GM23338 (cell line): ENCODE measurements at regions not wholly inside any gene's neighbourhood (a gene's known extent, or its start where the extent isn't known, plus 50 kb on each side); places are given as distances from the start of the nearest gene placed in this dataset.

Experiments used
- ATAC-seq: fragments of 200-7000 bp; cut with Tn5 transposase; 3 replicates; pipeline ENCODE4 v1.9.1; 2020
- DNase-seq: peaks from one replicate; pipeline ENCODE4 v3.0.0-alpha.2; 2015; ENCODE audit warnings: low spot score
- H2AFZ ChIP-seq: fragments of 200-600 bp; sonication (generic); 2 replicates; pipeline ENCODE4 v1.8.0; 2016; ENCODE audit warnings: antibody characterized with exemption, mild to moderate bottlenecking, moderate library complexity
- H3F3A ChIP-seq: fragments of 200-600 bp; sonication (generic); replicated peaks from 2 replicates; pipeline ENCODE4 v1.8.0; 2017; ENCODE audit warnings: antibody characterized with exemption, mixed run types, low read depth
- H3K27ac ChIP-seq: fragments of 200-600 bp; sonication (generic); 2 replicates; pipeline ENCODE4 v1.6.1; 2016; ENCODE audit warnings: low read depth
- H3K27me3 ChIP-seq: fragments of 200-600 bp; sonication (generic); 2 replicates; pipeline ENCODE4 v1.8.0; 2016; ENCODE audit warnings: mild to moderate bottlenecking, mixed run types, moderate library complexity; ENCODE audit not compliant: insufficient read depth
- H3K36me3 ChIP-seq: fragments of 200-600 bp; sonication (generic); 2 replicates; pipeline ENCODE4 v1.8.0; 2016; ENCODE audit warnings: mild to moderate bottlenecking; ENCODE audit not compliant: insufficient read depth
- H3K4me1 ChIP-seq: fragments of 200-600 bp; sonication (generic); 2 replicates; pipeline ENCODE4 v1.8.0; 2016; ENCODE audit warnings: mild to moderate bottlenecking, moderate library complexity; ENCODE audit not compliant: insufficient read depth
- H3K4me2 ChIP-seq: fragments of 200-600 bp; sonication (generic); 2 replicates; pipeline ENCODE4 v1.7.1; 2017; ENCODE audit warnings: mixed run types
- H3K4me3 ChIP-seq: fragments of 200-600 bp; sonication (generic); 2 replicates; pipeline ENCODE4 v1.6.1; 2016; ENCODE audit warnings: mixed run types
- H3K79me2 ChIP-seq: fragments of 200-600 bp; sonication (generic); replicated peaks from 2 replicates; pipeline ENCODE4 v1.8.0; 2017; ENCODE audit warnings: mild to moderate bottlenecking; ENCODE audit not compliant: insufficient read depth
- H3K9me2 ChIP-seq: fragments of 200-600 bp; sonication (generic); 2 replicates; pipeline ENCODE4 v1.8.0; 2017; ENCODE audit not compliant: insufficient read depth
- H4K20me1 ChIP-seq: fragments of 200-600 bp; sonication (generic); replicated peaks from 2 replicates; pipeline ENCODE4 v1.8.0; 2017; ENCODE audit warnings: mild to moderate bottlenecking; ENCODE audit not compliant: insufficient read depth
- H3K27ac Mint-ChIP-seq: 2 replicates; pipeline ENCODE4 v1.8.0; 2020; ENCODE audit warnings: inconsistent platforms, mild to moderate bottlenecking, moderate library complexity, mixed read lengths
- H3K27me3 Mint-ChIP-seq: 3 replicates; pipeline ENCODE4 v1.8.0; 2022; ENCODE audit warnings: low read depth, mild to moderate bottlenecking, moderate library complexity, mixed read lengths, inconsistent platforms; ENCODE audit not compliant: insufficient read depth, poor library complexity
- H3K36me3 Mint-ChIP-seq: 3 replicates; pipeline ENCODE4 v1.8.0; 2021; ENCODE audit warnings: low read depth, mild to moderate bottlenecking, inconsistent platforms, moderate library complexity, mixed read lengths
- H3K4me1 Mint-ChIP-seq: 3 replicates; pipeline ENCODE4 v1.8.0; 2020; ENCODE audit warnings: mild to moderate bottlenecking, inconsistent platforms, mixed read lengths
- H3K4me3 Mint-ChIP-seq: 3 replicates; pipeline ENCODE4 v1.8.0; 2021; ENCODE audit warnings: moderate library complexity, mild to moderate bottlenecking, inconsistent platforms, mixed read lengths
- H3K9me3 Mint-ChIP-seq: 3 replicates; pipeline ENCODE4 v1.8.0; 2020; ENCODE audit warnings: moderate library complexity, mild to moderate bottlenecking, inconsistent platforms, mixed read lengths
- CREB1 ChIP-seq: fragments of 250-450 bp; sonication (Bioruptor Pico); IDR thresholded peaks from 2 replicates; pipeline ENCODE4 v1.5.0; 2020; ENCODE audit warnings: low read depth, mild to moderate bottlenecking, moderate library complexity
- EZH2 ChIP-seq: fragments of 200-600 bp; sonication (generic); IDR thresholded peaks from one replicate; pipeline ENCODE4 v1.8.0; 2017; ENCODE audit warnings: antibody characterized with exemption, mild to moderate bottlenecking, low read depth; ENCODE audit not compliant: unreplicated experiment
- EZH2phosphoT487 ChIP-seq: fragments of 200-600 bp; sonication (generic); IDR thresholded peaks from one replicate; pipeline ENCODE4 v1.8.1; 2018; ENCODE audit warnings: antibody characterized with exemption; ENCODE audit not compliant: unreplicated experiment
- JUNB ChIP-seq: IDR thresholded peaks from one replicate; pipeline ENCODE4 v1.6.1; 2016; ENCODE audit warnings: antibody characterized with exemption; ENCODE audit not compliant: unreplicated experiment
- NANOG ChIP-seq: IDR thresholded peaks from 2 replicates; pipeline ENCODE4 v1.6.1; 2016; ENCODE audit warnings: antibody characterized with exemption, borderline replicate concordance
- POLR2AphosphoS5 ChIP-seq: IDR thresholded peaks from 2 replicates; pipeline ENCODE4 v1.6.1; 2016; ENCODE audit warnings: antibody characterized with exemption, low read depth
- STAT1 ChIP-seq: IDR thresholded peaks from one replicate; pipeline ENCODE4 v1.6.1; 2016; ENCODE audit warnings: antibody characterized with exemption; ENCODE audit not compliant: unreplicated experiment
- ZNF114 ChIP-seq: fragments of 250-450 bp; sonication (Bioruptor Pico); IDR thresholded peaks from 2 replicates; pipeline ENCODE4 v1.5.0; 2020; ENCODE audit warnings: mild to moderate bottlenecking, moderate library complexity
- ZNF331 ChIP-seq: fragments of 250-450 bp; sonication (Bioruptor Pico); IDR thresholded peaks from 2 replicates; pipeline ENCODE4 v1.5.0; 2020; ENCODE audit warnings: low read depth, mild to moderate bottlenecking, moderate library complexity
- TF ChIP-seq, protein P1 (sequence below), 2 experiments: fragments of 200-600 bp in 1 of 2; sonication (generic) in 1 of 2; conservative IDR thresholded peaks; 2 replicates each; pipeline versions ENCODE4 v1.5.1 to v1.6.1; 2016 to 2017; ENCODE audit warnings: antibody characterized with exemption in 2 of 2, low read depth in 2 of 2, mild to moderate bottlenecking in 2 of 2, moderate library complexity in 1 of 2
- TF ChIP-seq, protein P2 (sequence below): IDR thresholded peaks from one replicate; pipeline ENCODE4 v1.6.1; 2018; ENCODE audit warnings: antibody characterized with exemption; ENCODE audit not compliant: unreplicated experiment
- TF ChIP-seq, protein P3 (sequence below): IDR thresholded peaks from 2 replicates; pipeline ENCODE4 v1.6.1; 2016; ENCODE audit warnings: antibody characterized with exemption
- TF ChIP-seq, protein P4 (sequence below): fragments of 250-450 bp; sonication (Bioruptor Pico); IDR thresholded peaks from 2 replicates; pipeline ENCODE4 v1.5.0; 2020; ENCODE audit warnings: mild to moderate bottlenecking, moderate library complexity

DNA sequence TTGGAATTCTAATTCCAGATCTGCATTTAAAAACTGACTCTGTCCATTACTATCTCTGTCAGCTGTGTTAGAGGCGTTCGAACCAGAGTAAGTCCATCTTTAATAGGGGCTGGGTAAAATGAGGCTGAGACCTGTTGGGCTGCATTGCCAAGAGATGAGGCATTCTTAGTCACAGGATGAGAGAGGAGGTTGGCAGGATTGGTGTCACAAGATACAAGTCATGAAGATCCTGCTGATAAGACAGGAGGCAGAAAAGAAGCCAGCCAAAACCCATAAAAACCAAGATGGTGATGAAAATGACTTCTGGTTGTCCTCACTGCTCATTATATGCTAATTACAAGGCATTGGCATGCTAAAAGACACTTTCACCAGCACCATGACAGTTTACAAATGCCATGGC is 356.3 kb upstream of the ISX start:
- ATAC-seq, result no peak
- TF ChIP-seq CREB1 (CRISPR knock-in tag) (no peak), ZNF331 (CRISPR knock-in tag) (no peak), POLR2AphosphoS5 (no peak), JUNB (no peak), STAT1 (no peak), ZNF114 (CRISPR knock-in tag) (no peak), NANOG (no peak), EZH2 (no peak), EZH2phosphoT487 (no peak)
- TF ChIP-seq, protein P1, sequence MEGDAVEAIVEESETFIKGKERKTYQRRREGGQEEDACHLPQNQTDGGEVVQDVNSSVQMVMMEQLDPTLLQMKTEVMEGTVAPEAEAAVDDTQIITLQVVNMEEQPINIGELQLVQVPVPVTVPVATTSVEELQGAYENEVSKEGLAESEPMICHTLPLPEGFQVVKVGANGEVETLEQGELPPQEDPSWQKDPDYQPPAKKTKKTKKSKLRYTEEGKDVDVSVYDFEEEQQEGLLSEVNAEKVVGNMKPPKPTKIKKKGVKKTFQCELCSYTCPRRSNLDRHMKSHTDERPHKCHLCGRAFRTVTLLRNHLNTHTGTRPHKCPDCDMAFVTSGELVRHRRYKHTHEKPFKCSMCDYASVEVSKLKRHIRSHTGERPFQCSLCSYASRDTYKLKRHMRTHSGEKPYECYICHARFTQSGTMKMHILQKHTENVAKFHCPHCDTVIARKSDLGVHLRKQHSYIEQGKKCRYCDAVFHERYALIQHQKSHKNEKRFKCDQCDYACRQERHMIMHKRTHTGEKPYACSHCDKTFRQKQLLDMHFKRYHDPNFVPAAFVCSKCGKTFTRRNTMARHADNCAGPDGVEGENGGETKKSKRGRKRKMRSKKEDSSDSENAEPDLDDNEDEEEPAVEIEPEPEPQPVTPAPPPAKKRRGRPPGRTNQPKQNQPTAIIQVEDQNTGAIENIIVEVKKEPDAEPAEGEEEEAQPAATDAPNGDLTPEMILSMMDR (conservative IDR thresholded peaks at IDR 0.05; ENCODE audit: low read depth in 2 of 2), result no peak
- TF ChIP-seq, protein P2, sequence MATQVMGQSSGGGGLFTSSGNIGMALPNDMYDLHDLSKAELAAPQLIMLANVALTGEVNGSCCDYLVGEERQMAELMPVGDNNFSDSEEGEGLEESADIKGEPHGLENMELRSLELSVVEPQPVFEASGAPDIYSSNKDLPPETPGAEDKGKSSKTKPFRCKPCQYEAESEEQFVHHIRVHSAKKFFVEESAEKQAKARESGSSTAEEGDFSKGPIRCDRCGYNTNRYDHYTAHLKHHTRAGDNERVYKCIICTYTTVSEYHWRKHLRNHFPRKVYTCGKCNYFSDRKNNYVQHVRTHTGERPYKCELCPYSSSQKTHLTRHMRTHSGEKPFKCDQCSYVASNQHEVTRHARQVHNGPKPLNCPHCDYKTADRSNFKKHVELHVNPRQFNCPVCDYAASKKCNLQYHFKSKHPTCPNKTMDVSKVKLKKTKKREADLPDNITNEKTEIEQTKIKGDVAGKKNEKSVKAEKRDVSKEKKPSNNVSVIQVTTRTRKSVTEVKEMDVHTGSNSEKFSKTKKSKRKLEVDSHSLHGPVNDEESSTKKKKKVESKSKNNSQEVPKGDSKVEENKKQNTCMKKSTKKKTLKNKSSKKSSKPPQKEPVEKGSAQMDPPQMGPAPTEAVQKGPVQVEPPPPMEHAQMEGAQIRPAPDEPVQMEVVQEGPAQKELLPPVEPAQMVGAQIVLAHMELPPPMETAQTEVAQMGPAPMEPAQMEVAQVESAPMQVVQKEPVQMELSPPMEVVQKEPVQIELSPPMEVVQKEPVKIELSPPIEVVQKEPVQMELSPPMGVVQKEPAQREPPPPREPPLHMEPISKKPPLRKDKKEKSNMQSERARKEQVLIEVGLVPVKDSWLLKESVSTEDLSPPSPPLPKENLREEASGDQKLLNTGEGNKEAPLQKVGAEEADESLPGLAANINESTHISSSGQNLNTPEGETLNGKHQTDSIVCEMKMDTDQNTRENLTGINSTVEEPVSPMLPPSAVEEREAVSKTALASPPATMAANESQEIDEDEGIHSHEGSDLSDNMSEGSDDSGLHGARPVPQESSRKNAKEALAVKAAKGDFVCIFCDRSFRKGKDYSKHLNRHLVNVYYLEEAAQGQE, result no peak
- TF ChIP-seq, protein P3, sequence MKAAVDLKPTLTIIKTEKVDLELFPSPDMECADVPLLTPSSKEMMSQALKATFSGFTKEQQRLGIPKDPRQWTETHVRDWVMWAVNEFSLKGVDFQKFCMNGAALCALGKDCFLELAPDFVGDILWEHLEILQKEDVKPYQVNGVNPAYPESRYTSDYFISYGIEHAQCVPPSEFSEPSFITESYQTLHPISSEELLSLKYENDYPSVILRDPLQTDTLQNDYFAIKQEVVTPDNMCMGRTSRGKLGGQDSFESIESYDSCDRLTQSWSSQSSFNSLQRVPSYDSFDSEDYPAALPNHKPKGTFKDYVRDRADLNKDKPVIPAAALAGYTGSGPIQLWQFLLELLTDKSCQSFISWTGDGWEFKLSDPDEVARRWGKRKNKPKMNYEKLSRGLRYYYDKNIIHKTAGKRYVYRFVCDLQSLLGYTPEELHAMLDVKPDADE, result no peak
- TF ChIP-seq, protein P4, sequence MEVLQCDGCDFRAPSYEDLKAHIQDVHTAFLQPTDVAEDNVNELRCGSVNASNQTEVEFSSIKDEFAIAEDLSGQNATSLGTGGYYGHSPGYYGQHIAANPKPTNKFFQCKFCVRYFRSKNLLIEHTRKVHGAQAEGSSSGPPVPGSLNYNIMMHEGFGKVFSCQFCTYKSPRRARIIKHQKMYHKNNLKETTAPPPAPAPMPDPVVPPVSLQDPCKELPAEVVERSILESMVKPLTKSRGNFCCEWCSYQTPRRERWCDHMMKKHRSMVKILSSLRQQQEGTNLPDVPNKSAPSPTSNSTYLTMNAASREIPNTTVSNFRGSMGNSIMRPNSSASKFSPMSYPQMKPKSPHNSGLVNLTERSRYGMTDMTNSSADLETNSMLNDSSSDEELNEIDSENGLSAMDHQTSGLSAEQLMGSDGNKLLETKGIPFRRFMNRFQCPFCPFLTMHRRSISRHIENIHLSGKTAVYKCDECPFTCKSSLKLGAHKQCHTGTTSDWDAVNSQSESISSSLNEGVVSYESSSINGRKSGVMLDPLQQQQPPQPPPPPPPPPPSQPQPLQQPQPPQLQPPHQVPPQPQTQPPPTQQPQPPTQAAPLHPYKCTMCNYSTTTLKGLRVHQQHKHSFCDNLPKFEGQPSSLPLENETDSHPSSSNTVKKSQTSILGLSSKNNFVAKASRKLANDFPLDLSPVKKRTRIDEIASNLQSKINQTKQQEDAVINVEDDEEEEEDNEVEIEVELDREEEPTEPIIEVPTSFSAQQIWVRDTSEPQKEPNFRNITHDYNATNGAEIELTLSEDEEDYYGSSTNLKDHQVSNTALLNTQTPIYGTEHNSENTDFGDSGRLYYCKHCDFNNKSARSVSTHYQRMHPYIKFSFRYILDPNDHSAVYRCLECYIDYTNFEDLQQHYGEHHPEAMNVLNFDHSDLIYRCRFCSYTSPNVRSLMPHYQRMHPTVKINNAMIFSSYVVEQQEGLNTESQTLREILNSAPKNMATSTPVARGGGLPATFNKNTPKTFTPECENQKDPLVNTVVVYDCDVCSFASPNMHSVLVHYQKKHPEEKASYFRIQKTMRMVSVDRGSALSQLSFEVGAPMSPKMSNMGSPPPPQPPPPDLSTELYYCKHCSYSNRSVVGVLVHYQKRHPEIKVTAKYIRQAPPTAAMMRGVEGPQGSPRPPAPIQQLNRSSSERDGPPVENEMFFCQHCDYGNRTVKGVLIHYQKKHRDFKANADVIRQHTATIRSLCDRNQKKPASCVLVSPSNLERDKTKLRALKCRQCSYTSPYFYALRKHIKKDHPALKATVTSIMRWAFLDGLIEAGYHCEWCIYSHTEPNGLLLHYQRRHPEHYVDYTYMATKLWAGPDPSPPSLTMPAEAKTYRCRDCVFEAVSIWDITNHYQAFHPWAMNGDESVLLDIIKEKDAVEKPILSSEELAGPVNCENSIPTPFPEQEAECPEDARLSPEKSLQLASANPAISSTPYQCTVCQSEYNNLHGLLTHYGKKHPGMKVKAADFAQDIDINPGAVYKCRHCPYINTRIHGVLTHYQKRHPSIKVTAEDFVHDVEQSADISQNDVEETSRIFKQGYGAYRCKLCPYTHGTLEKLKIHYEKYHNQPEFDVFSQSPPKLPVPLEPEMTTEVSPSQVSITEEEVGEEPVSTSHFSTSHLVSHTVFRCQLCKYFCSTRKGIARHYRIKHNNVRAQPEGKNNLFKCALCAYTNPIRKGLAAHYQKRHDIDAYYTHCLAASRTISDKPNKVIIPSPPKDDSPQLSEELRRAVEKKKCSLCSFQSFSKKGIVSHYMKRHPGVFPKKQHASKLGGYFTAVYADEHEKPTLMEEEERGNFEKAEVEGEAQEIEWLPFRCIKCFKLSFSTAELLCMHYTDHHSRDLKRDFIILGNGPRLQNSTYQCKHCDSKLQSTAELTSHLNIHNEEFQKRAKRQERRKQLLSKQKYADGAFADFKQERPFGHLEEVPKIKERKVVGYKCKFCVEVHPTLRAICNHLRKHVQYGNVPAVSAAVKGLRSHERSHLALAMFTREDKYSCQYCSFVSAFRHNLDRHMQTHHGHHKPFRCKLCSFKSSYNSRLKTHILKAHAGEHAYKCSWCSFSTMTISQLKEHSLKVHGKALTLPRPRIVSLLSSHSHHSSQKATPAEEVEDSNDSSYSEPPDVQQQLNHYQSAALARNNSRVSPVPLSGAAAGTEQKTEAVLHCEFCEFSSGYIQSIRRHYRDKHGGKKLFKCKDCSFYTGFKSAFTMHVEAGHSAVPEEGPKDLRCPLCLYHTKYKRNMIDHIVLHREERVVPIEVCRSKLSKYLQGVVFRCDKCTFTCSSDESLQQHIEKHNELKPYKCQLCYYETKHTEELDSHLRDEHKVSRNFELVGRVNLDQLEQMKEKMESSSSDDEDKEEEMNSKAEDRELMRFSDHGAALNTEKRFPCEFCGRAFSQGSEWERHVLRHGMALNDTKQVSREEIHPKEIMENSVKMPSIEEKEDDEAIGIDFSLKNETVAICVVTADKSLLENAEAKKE (CRISPR knock-in tag), result no peak

More for the DNA sequence above, 356.3 kb upstream of the ISX start:
- H3K27ac ChIP-seq, result no peak overlapping the region
- no peak overlapping the region for H2AFZ ChIP-seq
- H3K9me2 ChIP-seq, result peaks cover 24% of the 10 kb centered on the region
- no peaks in the 10 kb centered on the region for H4K20me1 ChIP-seq
- Mint-ChIP-seq H3K9me3 (peaks cover 61% of the 10 kb centered on the region), H3K27me3 (no peaks in the 10 kb centered on the region), H3K4me1 (no peaks in the 10 kb centered on the region), H3K4me3 (no peak overlapping the region), H3K27ac (no peak overlapping the region), H3K36me3 (no peaks in the 10 kb centered on the region)
- no peak overlapping the region for H3K4me3 ChIP-seq
- no peaks in the 10 kb centered on the region for H3F3A ChIP-seq
- no peaks in the 10 kb centered on the region for H3K79me2 ChIP-seq
- H3K4me2 ChIP-seq, result no peak overlapping the region
- DNase-seq, result no peak
- H3K36me3 ChIP-seq, result no peaks in the 10 kb centered on the region
- H3K27me3 ChIP-seq, result no peaks in the 10 kb centered on the region
- no peaks in the 10 kb centered on the region for H3K4me1 ChIP-seq
